Inflammatory macrophage treated with lipopolysaccharide for 4 hours (primary cell): ENCODE measurements at regions not wholly inside any gene's neighbourhood (a gene's known extent, or its start where the extent isn't known, plus 50 kb on each side); places are given as distances from the start of the nearest gene placed in this dataset.
"Not testable (repeated sequence)": the region's sequence is repeated elsewhere in the genome, so short reads cannot be mapped to it uniquely, and the experiment has no call there.

Experiments
- DNase-seq: peaks from one replicate; pipeline ENCODE4 v3.0.0-alpha.2; 2020

GRCh38 chr1:193929374-193930033 lies 743.1 kb upstream of the B3GALT2 start:
- no peak for DNase-seq

GRCh38 chr1:193927550-193927949 lies 741.1 kb upstream of the B3GALT2 start:
- DNase-seq = no peak

GRCh38 chr1:193926956-193927355 lies 740.5 kb upstream of the B3GALT2 start:
- no peak for DNase-seq

GRCh38 chr1:193919827-193920226 lies 733.4 kb upstream of the B3GALT2 start:
- DNase-seq = no peak

- DNase-seq = no peak
These were observed 730.0 kb upstream of the B3GALT2 start for GRCh38 chr1:193916452-193916851.

- DNase-seq = no peak
These were observed 728.5 kb upstream of the B3GALT2 start for GRCh38 chr1:193914871-193915270.

- no peak for DNase-seq
These were observed 723.1 kb upstream of the B3GALT2 start for GRCh38 chr1:193909406-193910082.

GRCh38 chr1:193905288-193906085 lies 719.1 kb upstream of the B3GALT2 start:
- no peak for DNase-seq

GRCh38 chr1:193891788-193892187 lies 705.4 kb upstream of the B3GALT2 start:
- no peak for DNase-seq

GRCh38 chr1:193890935-193891334 lies 704.5 kb upstream of the B3GALT2 start:
- DNase-seq = no peak

GRCh38 chr1:193884848-193885558 lies 698.6 kb upstream of the B3GALT2 start:
- DNase-seq = no peak

- not testable (repeated sequence) for DNase-seq
These were observed 691.5 kb upstream of the B3GALT2 start for GRCh38 chr1:193877920-193878319.

GRCh38 chr1:193868425-193868824 lies 682.0 kb upstream of the B3GALT2 start:
- no peak for DNase-seq

GRCh38 chr1:193856261-193856660 lies 669.8 kb upstream of the B3GALT2 start:
- DNase-seq = no peak

- no peak for DNase-seq
These were observed 664.3 kb upstream of the B3GALT2 start for GRCh38 chr1:193850745-193851144.

- DNase-seq = no peak
These were observed 660.6 kb upstream of the B3GALT2 start for GRCh38 chr1:193846876-193847604.

GRCh38 chr1:193846411-193846810 lies 660.0 kb upstream of the B3GALT2 start:
- DNase-seq = no peak

- no peak for DNase-seq
These were observed 655.4 kb upstream of the B3GALT2 start for GRCh38 chr1:193841857-193842256.

GRCh38 chr1:193831465-193831864 lies 645.1 kb upstream of the B3GALT2 start:
- no peak for DNase-seq

- no peak for DNase-seq
These were observed 641.1 kb upstream of the B3GALT2 start for GRCh38 chr1:193827516-193827915.

GRCh38 chr1:193819376-193819775 lies 633.0 kb upstream of the B3GALT2 start:
- DNase-seq = no peak

- no peak for DNase-seq
These were observed 620.8 kb upstream of the B3GALT2 start for GRCh38 chr1:193807208-193807607.
